ENCODE measurements at regions not wholly inside any gene's neighbourhood (a gene's known extent, or its start where the extent isn't known, plus 50 kb on each side); places are given as distances from the start of the nearest gene placed in this dataset.
A peak's percentile ranks its signal among the peaks of the same experiment; 100 is the strongest.

DNA sequence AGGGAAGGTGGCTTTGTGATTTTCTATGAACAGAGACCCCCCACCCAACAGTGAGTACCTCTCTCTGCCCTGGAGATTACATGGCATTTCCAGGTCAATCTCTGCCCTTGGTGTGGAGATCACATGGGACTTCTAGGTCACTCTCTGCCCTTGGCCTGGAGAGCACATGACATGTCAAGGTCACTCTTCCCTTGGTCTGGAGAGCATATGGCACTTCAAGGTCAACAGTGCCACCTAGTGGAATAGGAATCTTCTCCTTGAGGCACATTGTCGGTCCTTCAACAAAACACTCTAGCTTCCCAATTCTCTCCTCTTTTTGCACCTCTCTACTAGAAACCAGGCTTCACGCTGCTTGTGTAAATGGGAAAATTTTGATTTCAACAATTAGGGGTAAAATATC, 66.2 kb upstream of the TACR3 start:
- TF ChIP-seq, protein P1, sequence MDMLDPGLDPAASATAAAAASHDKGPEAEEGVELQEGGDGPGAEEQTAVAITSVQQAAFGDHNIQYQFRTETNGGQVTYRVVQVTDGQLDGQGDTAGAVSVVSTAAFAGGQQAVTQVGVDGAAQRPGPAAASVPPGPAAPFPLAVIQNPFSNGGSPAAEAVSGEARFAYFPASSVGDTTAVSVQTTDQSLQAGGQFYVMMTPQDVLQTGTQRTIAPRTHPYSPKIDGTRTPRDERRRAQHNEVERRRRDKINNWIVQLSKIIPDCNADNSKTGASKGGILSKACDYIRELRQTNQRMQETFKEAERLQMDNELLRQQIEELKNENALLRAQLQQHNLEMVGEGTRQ (IDR thresholded peaks at IDR 0.05; ENCODE audit: borderline replicate concordance, low read depth, low read length): no peak
- TF ChIP-seq GATA2 (CRISPR knock-in tag; IDR thresholded peaks at IDR 0.05) (no peak), NFIC (IDR thresholded peaks at IDR 0.05; ENCODE audit: borderline replicate concordance) (no peak), EP300 (IDR thresholded peaks at IDR 0.05; ENCODE audit: borderline replicate concordance in 1 of 2, low read depth in 1 of 2, low read length in 1 of 2) (no peak), SMC3 (IDR thresholded peaks at IDR 0.05; ENCODE audit: low read depth, low read length) (peak; percentile 61), GABPA (IDR thresholded peaks at IDR 0.05; ENCODE audit: low read depth) (no peak)
- TF ChIP-seq, protein P2, sequence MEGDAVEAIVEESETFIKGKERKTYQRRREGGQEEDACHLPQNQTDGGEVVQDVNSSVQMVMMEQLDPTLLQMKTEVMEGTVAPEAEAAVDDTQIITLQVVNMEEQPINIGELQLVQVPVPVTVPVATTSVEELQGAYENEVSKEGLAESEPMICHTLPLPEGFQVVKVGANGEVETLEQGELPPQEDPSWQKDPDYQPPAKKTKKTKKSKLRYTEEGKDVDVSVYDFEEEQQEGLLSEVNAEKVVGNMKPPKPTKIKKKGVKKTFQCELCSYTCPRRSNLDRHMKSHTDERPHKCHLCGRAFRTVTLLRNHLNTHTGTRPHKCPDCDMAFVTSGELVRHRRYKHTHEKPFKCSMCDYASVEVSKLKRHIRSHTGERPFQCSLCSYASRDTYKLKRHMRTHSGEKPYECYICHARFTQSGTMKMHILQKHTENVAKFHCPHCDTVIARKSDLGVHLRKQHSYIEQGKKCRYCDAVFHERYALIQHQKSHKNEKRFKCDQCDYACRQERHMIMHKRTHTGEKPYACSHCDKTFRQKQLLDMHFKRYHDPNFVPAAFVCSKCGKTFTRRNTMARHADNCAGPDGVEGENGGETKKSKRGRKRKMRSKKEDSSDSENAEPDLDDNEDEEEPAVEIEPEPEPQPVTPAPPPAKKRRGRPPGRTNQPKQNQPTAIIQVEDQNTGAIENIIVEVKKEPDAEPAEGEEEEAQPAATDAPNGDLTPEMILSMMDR (IDR thresholded peaks at IDR 0.05): peak; percentile 72

Measured in SK-N-SH (cell line).